SIG-M5 treated with dmso at 0.1 percent for 504 hours (cell line): ENCODE measurements at regions not wholly inside any gene's neighbourhood (a gene's known extent, or its start where the extent isn't known, plus 50 kb on each side); places are given as distances from the start of the nearest gene placed in this dataset.
A peak's percentile ranks its signal among the peaks of the same experiment; 100 is the strongest.
"Not testable (repeated sequence)": the region's sequence is repeated elsewhere in the genome, so short reads cannot be mapped to it uniquely, and the experiment has no call there.

Experiments
- DNase-seq: peaks from one replicate; lab custom pipeline; 2025; ENCODE audit not compliant: unreplicated experiment; lab: John Stamatoyannopoulos, UW

DNA sequence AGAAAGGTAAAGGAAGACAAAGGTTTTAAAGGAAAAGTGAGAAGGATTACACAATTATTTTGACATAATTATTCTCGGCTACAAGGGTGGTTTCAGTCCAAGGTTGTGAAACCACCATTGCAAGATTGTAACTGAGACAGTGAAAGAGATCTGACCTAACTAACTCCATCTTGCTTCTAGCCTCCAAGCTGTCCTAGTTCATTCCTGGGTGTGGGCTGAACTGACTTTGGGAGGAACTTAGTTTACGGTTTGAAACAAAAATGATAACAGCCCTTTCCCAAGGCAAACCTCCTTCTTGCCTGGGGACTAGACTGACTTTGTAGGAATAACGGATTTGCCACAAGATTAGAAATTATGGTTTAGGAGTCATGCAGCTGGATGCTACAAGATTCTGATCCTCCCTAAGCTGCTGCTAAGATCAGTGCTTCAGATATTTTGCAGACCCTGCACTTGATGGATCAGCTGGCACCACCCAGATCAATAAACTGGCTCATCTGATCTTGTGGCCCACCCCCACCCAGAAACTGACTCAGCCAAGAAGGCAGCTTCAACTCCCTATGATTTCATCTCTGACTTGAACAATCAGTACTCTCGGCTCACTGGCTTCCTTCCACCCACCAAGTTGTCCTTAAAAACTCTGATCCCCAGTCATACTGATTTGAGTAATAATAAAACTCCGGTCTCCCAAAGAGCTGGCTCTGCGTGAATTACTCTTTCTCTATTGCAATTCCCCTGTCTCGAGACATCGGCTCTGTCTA lies 57.7 kb upstream of the AADACL2 start:
- DNase-seq: peak; percentile 22

DNA sequence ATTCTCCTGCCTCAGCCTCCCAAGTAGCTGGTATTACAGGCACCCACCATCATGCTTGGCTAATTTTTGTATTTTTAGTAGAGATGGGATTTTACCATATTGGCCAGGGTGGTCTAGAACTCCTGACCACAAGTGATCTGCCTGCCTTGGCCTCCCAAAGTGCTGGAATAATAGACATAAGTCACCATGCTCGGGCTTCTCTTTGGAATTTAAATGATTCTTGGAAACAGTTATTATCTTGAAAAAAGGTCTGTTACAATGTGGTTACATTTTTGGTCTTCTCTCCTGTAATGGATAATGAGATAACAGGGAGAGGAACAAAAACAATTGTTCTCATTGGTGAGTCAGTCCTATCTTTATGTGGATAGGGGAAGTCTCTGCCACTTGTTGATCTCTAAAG lies 59.8 kb upstream of the AADACL2 start:
- no peak for DNase-seq

GRCh38 chr3:151667762-151668161 lies 66.0 kb upstream of the AADACL2 start:
- DNase-seq: not testable (repeated sequence)

DNA sequence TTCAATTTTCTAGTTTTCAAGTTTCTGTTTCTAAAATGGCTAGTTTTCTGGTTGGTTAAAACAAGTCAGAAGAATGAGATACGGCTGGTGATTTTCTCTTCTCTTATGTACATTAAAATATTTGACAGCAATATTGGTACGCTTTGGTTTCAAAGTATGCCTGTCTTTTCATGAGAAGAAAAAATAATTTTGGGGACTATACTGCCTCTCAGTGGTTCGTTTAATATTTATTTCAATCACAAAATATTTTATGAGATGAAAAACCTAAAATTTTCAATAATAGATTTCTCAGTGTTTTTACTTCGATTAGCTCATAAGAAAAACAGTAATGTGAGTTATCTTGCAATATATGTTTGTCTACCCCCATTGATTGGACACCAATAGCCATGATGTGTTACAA lies 72.8 kb upstream of the AADACL2 start:
- no peak for DNase-seq

DNA sequence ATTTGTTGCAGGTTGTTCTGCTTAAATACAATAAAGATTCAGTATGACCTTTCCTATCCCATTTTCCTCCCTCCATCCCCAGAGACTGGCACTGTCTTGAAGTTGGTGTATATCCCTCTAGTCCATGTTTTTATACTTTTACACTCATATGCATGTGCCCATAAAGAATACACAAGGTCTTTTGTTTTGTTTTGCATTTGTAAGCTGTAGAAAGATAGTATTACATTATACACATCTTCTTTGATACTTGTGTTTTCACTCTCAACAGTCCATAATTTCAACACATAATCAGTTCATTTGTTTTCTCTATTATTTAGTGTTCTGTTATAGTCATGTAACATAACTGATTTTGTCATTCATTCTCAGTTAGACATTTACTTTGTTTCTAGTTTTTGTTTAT lies 88.7 kb upstream of the AADACL2 start:
- DNase-seq: no peak

DNA sequence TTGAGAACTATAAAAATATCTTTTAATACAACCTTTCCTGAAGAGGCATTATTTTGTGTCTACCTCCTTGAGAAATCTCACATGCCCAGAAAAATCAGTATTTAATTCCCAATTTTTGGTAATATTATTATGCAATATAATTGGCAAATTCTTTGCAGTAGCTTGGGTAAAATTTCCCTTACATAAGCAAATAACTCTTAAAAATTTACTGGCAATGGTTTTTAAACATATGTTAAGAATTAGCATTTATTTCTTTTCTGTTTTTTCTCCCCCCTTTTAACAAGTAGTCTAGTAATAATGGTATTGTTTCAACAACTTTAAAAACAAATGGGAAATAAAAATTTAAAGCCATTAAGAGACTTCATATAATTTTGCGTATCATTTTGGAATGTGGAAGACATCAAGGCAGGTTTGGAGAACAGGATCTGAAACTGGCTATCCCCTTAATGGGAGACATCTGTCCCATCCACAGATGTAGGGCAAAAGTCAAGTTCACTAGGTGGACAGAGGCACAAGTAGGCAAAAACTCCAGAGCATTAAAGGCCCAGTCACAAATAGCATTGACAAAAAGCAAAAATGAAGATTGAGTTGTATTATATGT lies 89.6 kb upstream of the AADACL2 start:
- DNase-seq: no peak

GRCh38 chr3:151639418-151639740 lies 94.3 kb upstream of the AADACL2 start:
- DNase-seq: no peak

GRCh38 chr3:151638555-151639417 lies 94.9 kb upstream of the AADACL2 start:
- DNase-seq: no peak

DNA sequence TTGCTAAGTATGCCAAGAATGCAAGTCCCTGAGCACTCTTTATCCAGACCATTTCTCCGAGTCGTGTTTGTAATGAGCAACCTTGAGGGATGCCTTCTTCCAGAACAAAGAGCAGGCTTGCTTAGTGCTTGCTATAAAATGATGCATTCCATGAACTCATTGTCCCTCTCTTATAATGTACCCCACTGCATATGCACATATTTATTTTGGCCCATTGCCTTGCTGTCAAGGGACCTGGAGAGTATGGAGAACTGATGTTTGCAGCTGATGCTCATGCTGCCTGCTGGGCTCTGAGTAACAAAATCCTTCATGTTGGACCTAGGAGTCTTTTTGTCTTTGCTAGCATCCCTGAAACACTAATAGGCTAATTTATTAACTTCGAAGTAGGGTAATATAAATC lies 97.8 kb upstream of the AADACL2 start:
- no peak for DNase-seq

DNA sequence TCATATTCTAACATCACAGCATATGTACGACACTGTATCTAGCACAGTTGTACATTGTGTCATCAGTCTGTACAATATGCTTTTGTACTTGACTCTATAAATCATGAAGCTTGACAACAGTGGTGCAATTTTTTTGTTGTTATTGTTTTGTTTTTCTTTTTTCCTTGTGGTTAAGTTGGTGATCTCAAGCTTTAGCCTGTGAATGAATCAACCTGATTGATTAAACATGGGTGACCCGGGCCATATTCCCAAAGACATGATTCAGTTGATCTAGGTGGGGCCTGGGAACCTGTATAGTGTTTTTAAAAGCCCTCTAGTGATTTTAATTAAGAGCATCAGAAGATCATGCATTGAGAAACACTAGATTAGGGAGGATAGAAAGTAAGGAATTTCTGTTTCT lies 101.8 kb upstream of the AADACL2 start:
- no peak for DNase-seq

DNA sequence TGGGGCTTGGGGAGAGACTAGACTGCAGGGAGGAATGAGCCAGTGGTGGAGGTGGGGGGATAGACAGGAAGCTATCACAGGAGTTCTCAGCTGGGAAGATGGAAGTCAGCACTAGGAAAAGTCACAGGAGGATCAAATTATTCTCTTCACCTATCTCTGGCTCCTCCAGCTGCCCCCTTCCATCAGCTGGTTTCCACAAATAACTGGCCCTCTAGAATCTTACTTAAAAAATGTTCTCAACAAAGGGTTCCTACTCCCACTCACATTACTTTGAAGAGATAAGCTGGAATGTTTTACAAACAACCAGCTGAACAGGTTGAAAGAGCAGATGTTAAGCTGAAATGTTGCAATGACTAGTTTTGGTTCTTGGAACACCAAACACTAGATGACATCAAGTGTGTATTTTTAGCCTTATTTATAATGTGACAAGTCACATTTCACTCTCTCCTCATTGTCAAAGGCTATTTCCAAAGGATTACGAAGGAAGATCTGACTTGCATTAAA lies 102.7 kb upstream of the AADACL2 start:
- DNase-seq: peak; percentile 46

GRCh38 chr3:151630035-151630434 lies 103.7 kb upstream of the AADACL2 start:
- DNase-seq: no peak

GRCh38 chr3:151625586-151625985 lies 108.1 kb upstream of the AADACL2 start:
- DNase-seq: no peak

GRCh38 chr3:151625086-151625485 lies 108.6 kb upstream of the AADACL2 start:
- DNase-seq: no peak

GRCh38 chr3:151620071-151620470 lies 113.7 kb upstream of the AADACL2 start:
- no peak for DNase-seq

- no peak for DNase-seq
These were observed 118.3 kb upstream of the AADACL2 start for GRCh38 chr3:151615464-151615863.

DNA sequence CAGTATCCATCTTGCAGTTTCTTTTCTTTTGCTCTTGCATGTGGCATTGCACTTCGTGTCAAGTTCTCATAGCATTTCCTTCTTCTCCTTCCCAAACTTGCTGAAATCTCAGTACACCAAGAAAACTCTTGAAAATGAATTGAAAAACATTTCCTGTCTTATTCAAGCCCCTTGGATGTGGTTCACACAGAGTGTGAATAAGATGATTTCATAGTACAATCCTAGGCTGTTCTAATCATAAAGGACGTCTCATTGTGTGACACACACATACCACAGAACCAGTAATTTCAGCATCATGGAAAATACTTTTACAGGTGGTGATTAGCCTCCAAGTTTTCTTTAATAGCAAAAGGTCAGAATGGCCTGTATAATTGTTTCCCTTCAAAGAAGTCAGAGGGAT lies 121.6 kb upstream of the AADACL2 start:
- no peak for DNase-seq

DNA sequence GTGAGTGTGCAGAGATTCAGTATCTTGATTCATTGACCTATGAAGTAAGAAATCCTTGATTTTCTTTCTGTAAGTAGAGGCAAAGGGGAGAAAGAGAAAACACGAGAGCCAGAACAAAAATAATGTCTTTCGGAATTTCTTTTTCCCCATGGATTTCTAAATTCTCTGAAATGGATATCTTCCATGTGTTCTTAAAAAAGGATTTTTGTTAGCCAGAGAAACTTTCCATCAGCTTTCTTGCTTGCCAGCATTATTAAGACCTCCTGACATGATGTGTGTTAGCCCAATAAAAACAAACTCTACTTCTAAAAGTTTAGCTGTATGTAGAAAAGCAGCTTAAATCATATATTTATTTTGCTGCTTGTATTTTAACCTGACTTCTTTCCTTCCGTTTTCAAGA lies 122.3 kb upstream of the AADACL2 start:
- no peak for DNase-seq

DNA sequence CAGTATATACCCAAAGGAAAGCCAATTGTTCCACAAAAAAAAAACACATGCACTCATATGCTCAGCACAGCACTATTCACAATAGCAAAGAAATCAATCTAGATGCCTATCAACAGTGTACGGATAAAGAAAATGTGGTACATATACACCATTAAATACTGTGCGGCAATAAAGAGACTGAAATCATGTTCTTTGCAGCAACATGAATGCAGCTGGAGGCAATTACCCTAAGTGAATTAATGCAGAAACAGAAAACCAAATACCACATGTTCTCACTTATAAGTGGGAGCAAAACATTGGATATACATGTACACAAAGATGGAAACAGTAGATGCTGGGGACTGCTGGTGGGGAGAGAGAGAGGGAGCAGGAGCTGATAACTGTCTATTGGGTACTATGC lies 124.2 kb upstream of the AADACL2 start:
- no peak for DNase-seq

DNA sequence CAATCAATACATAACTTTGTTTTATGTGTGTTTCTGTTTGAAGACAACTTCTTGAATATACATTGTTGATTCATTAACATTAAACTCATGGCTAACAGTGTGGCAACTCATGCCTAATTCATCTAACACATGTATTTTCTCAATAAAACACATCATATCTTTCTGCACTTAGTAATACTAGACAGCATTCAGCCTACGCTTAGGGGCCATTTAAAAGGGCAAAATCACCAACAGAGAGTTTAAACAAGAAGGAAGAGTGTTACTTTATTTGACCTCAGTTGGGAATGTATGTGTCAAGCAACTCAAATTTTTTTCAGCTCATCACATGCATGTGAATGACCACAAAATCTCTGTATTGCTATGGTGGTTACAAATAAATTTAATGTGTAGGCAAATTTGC lies 128.8 kb upstream of the AADACL2 start:
- DNase-seq: no peak

GRCh38 chr3:151600783-151601182 lies 132.9 kb upstream of the AADACL2 start:
- no peak for DNase-seq

GRCh38 chr3:151599103-151599672 lies 134.5 kb upstream of the AADACL2 start:
- DNase-seq: no peak
